ENCODE measurements at regions not wholly inside any gene's neighbourhood (a gene's known extent, or its start where the extent isn't known, plus 50 kb on each side); places are given as distances from the start of the nearest gene placed in this dataset.

GRCh38 chr3:139157161-139157932 lies 112.7 kb upstream of the PRR23C start (continued):
- no peak for TF ChIP-seq E2F5 (CRISPR knock-in tag; conservative IDR thresholded peaks at IDR 0.05)
- TF ChIP-seq TOE1 (CRISPR knock-in tag; IDR thresholded peaks at IDR 0.05): no peak
- TF ChIP-seq KLF15 (CRISPR knock-in tag; IDR thresholded peaks at IDR 0.05; ENCODE audit: borderline replicate concordance): no peak
- TF ChIP-seq THAP8 (CRISPR knock-in tag; IDR thresholded peaks at IDR 0.05; ENCODE audit: borderline replicate concordance): no peak

- TF ChIP-seq SP2 (CRISPR knock-in tag; IDR thresholded peaks at IDR 0.05) (no peak), ZNF629 (CRISPR knock-in tag; conservative IDR thresholded peaks at IDR 0.05) (0 out of 2 replicates have a peak, but pooled peaks have one; percentile 14), SP140L (CRISPR knock-in tag; IDR thresholded peaks at IDR 0.05; ENCODE audit: borderline replicate concordance) (no peak), SOX13 (IDR thresholded peaks at IDR 0.05) (no peak), SOX13 (CRISPR knock-in tag; conservative IDR thresholded peaks at IDR 0.05 in 1 of 2, IDR thresholded peaks at IDR 0.05 in 1 of 2) (no peak)
- TF ChIP-seq, protein P1, sequence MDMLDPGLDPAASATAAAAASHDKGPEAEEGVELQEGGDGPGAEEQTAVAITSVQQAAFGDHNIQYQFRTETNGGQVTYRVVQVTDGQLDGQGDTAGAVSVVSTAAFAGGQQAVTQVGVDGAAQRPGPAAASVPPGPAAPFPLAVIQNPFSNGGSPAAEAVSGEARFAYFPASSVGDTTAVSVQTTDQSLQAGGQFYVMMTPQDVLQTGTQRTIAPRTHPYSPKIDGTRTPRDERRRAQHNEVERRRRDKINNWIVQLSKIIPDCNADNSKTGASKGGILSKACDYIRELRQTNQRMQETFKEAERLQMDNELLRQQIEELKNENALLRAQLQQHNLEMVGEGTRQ (IDR thresholded peaks at IDR 0.05; ENCODE audit: low read depth, low read length): no peak
- TF ChIP-seq, protein P1 (CRISPR knock-in tag; IDR thresholded peaks at IDR 0.05; ENCODE audit: borderline replicate concordance): no peak
- no peak for FAIRE-seq
- no peaks in the 10 kb centered on the region for H3K27me3 ChIP-seq (ENCODE audit: control insufficient read depth in 1 of 2, insufficient read depth in 2 of 2, low read length in 2 of 2)
- no peaks in the 10 kb centered on the region for H3K9me3 ChIP-seq (ENCODE audit: low read length)
- ChIA-PET CTCF (ENCODE audit: low intra/inter-chr PET ratio, low total read pairs) (no interaction called here), POLR2A (no interaction called here)
- DNase-seq (ENCODE audit: low spot score): no peak
- intact Hi-C loops (cut with micrococcal nuclease; ENCODE audit: unreplicated experiment) (no loop called here), in situ Hi-C loops (cut with HindIII; ENCODE audit: extremely low pct_ligation_motif_present, low pct_unique_long_range_greater_than_20kb) (no loop called here)
- H3K9ac ChIP-seq (ENCODE audit: insufficient read depth, low read depth, low read length): no peak overlapping the region
- no peaks in the 10 kb centered on the region for H3K36me3 ChIP-seq (replicated peaks in 1 of 2; ENCODE audit: control insufficient read depth in 1 of 2, insufficient read depth in 2 of 2, low read length in 2 of 2)
- WGBS (ENCODE audit: low lambda C conversion rate): 4% methylated on average over 3 of the region's 3 CpGs
- H2AFZ ChIP-seq (ENCODE audit: low read length): no peak overlapping the region
- H4K20me1 ChIP-seq (ENCODE audit: insufficient read depth, low read length): no peaks in the 10 kb centered on the region
- no peaks in the 10 kb centered on the region for H3K79me2 ChIP-seq (ENCODE audit: insufficient read depth, low read length)
- no peak overlapping the region for H3K4me3 ChIP-seq (replicated peaks in 1 of 3; ENCODE audit: insufficient read depth in 1 of 3, low read depth in 2 of 3, low read length in 3 of 3)
- no peaks in the 10 kb centered on the region for H3K4me1 ChIP-seq (ENCODE audit: insufficient read depth, low read length)
- no TSS peak for BruUV-seq (replicated peaks)
- no peak for ATAC-seq
- no peak overlapping the region for H3K4me2 ChIP-seq (ENCODE audit: low read depth, low read length)
- H3K27ac ChIP-seq (ENCODE audit: extremely low read length, insufficient read depth, low read length): no peak overlapping the region
These were observed 114.7 kb upstream of the PRR23C start for GRCh38 chr3:139159356-139159755.
